ENCODE measurements at regions not wholly inside any gene's neighbourhood (a gene's known extent, or its start where the extent isn't known, plus 50 kb on each side); places are given as distances from the start of the nearest gene placed in this dataset.

- no peak overlapping the region for H3K4me3 ChIP-seq (ENCODE audit: low read depth, low read length, poor library complexity, severe bottlenecking)
- no peak overlapping the region for H3K4me2 ChIP-seq (ENCODE audit: low read length)
- H3K79me2 ChIP-seq (ENCODE audit: insufficient read depth, low read depth, low read length), result peaks cover 9% of the 10 kb centered on the region; the same call in 1 of the 2 replicates
- TF ChIP-seq EZH2phosphoT487 (IDR thresholded peaks at IDR 0.05; ENCODE audit: borderline replicate concordance, low read depth, low read length) (no peak), CTCF (conservative IDR thresholded peaks at IDR 0.05; ENCODE audit: low read length) (no peak)
- H3K27ac ChIP-seq (ENCODE audit: low read depth, low read length, poor library complexity, severe bottlenecking), result no peak overlapping the region
- BruUV-seq (replicated peaks), result no TSS peak
- intact Hi-C loops (cut with micrococcal nuclease; ENCODE audit: unreplicated experiment), result no loop called here
- H3K36me3 ChIP-seq (ENCODE audit: insufficient read depth, low read length), result no peaks in the 10 kb centered on the region
- no peak overlapping the region for H2AFZ ChIP-seq (ENCODE audit: low read length)
- peaks cover 45% of the 10 kb centered on the region for H3K4me1 ChIP-seq (ENCODE audit: insufficient read depth, low read length, poor library complexity, severe bottlenecking)
- H3K9me3 ChIP-seq (ENCODE audit: low read length), result no peaks in the 10 kb centered on the region
- H3K9me2 ChIP-seq (ENCODE audit: insufficient read depth, low read length), result no peaks in the 10 kb centered on the region
- no peak for DNase-seq (ENCODE audit: low spot score)
- ChIA-PET POLR2A (no interaction called here), CTCF (ENCODE audit: unreplicated experiment) (no interaction called here)
- H4K20me1 ChIP-seq (ENCODE audit: insufficient read depth, low read length), result no peaks in the 10 kb centered on the region
Measured at GRCh38 chr16:87072101-87072500, 245.1 kb downstream of the C16orf95 start.

- Histone ChIP-seq H3K27ac (ENCODE audit: low read depth, low read length, poor library complexity, severe bottlenecking) (peak overlapping the region; percentile 87), H3K4me2 (ENCODE audit: low read length) (peak overlapping the region; percentile 76), H3K36me3 (ENCODE audit: insufficient read depth, low read length) (no peaks in the 10 kb centered on the region), H3K79me2 (ENCODE audit: insufficient read depth, low read depth, low read length) (peaks cover 9% of the 10 kb centered on the region; the same call in 1 of the 2 replicates), H3K9me2 (ENCODE audit: insufficient read depth, low read length) (no peaks in the 10 kb centered on the region), H3K4me3 (ENCODE audit: low read depth, low read length, poor library complexity, severe bottlenecking) (peak overlapping the region; percentile 63), H2AFZ (ENCODE audit: low read length) (peak overlapping the region; percentile 84), H3K9me3 (ENCODE audit: low read length) (peaks cover 4% of the 10 kb centered on the region; the same call in 1 of the 2 replicates), H4K20me1 (ENCODE audit: insufficient read depth, low read length) (no peaks in the 10 kb centered on the region), H3K4me1 (ENCODE audit: insufficient read depth, low read length, poor library complexity, severe bottlenecking) (peaks cover 46% of the 10 kb centered on the region)
- intact Hi-C loops (cut with micrococcal nuclease; ENCODE audit: unreplicated experiment), result no loop called here
- CTCF ChIA-PET (ENCODE audit: unreplicated experiment), result no interaction called here
- no peak for TF ChIP-seq EZH2phosphoT487 (IDR thresholded peaks at IDR 0.05; ENCODE audit: borderline replicate concordance, low read depth, low read length)
- no peak for TF ChIP-seq CTCF (conservative IDR thresholded peaks at IDR 0.05; ENCODE audit: low read length)
- peak; percentile 83 for DNase-seq (ENCODE audit: low spot score)
- no TSS peak for BruUV-seq (replicated peaks)
- POLR2A ChIA-PET, result no interaction called here
Measured at GRCh38 chr16:87074641-87075318, 242.4 kb downstream of the C16orf95 start.

- H3K79me2 ChIP-seq (ENCODE audit: insufficient read depth, low read depth, low read length), result peaks cover 9% of the 10 kb centered on the region; the same call in 1 of the 2 replicates
- H4K20me1 ChIP-seq (ENCODE audit: insufficient read depth, low read length), result no peaks in the 10 kb centered on the region
- peaks cover 10% of the 10 kb centered on the region for H3K9me3 ChIP-seq (ENCODE audit: low read length)
- H3K4me2 ChIP-seq (ENCODE audit: low read length), result peak overlapping the region; percentile 76
- no peaks in the 10 kb centered on the region for H3K36me3 ChIP-seq (ENCODE audit: insufficient read depth, low read length)
- ChIA-PET POLR2A (no interaction called here), CTCF (ENCODE audit: unreplicated experiment) (no interaction called here)
- H3K27ac ChIP-seq (ENCODE audit: low read depth, low read length, poor library complexity, severe bottlenecking), result peak overlapping the region; percentile 87
- no TSS peak for BruUV-seq (replicated peaks)
- no peaks in the 10 kb centered on the region for H3K9me2 ChIP-seq (ENCODE audit: insufficient read depth, low read length)
- intact Hi-C loops (cut with micrococcal nuclease; ENCODE audit: unreplicated experiment), result no loop called here
- TF ChIP-seq CTCF (conservative IDR thresholded peaks at IDR 0.05; ENCODE audit: low read length), result no peak
- no peak for TF ChIP-seq EZH2phosphoT487 (IDR thresholded peaks at IDR 0.05; ENCODE audit: borderline replicate concordance, low read depth, low read length)
- H3K4me3 ChIP-seq (ENCODE audit: low read depth, low read length, poor library complexity, severe bottlenecking), result peak overlapping the region; percentile 63
- peaks cover 46% of the 10 kb centered on the region for H3K4me1 ChIP-seq (ENCODE audit: insufficient read depth, low read length, poor library complexity, severe bottlenecking)
- DNase-seq (ENCODE audit: low spot score), result no peak
- peak overlapping the region; percentile 84 for H2AFZ ChIP-seq (ENCODE audit: low read length)
Measured at GRCh38 chr16:87075319-87075860, 241.8 kb downstream of the C16orf95 start.

All from OCI-LY7 (cell line).